ENCODE measurements at regions not wholly inside any gene's neighbourhood (a gene's known extent, or its start where the extent isn't known, plus 50 kb on each side); places are given as distances from the start of the nearest gene placed in this dataset.
"Not testable (repeated sequence)": the region's sequence is repeated elsewhere in the genome, so short reads cannot be mapped to it uniquely, and the experiment has no call there.

DNA sequence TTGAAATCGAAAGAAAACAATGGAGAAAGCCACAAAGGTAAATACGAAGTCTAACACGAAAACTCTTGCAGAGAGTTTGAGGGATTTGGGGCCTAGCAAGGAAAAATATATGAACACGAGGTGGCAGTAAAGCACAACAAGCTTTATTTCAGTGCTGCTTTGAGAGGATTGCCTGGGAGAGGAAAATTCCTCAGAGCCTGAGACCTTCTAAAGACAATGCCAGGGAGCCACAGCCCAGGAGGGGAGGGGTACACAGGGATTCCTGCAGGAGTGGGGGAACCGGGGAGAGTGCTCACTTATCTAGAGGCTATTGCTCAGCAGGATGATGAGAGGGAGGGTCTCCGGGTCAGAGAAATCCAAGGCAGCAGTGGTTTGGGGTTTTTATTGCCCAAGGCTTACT lies 134.9 kb upstream of the ADCY2 start:
- peak; percentile 25 for DNase-seq (ENCODE audit: unreplicated experiment)
- TF ChIP-seq, protein P1, sequence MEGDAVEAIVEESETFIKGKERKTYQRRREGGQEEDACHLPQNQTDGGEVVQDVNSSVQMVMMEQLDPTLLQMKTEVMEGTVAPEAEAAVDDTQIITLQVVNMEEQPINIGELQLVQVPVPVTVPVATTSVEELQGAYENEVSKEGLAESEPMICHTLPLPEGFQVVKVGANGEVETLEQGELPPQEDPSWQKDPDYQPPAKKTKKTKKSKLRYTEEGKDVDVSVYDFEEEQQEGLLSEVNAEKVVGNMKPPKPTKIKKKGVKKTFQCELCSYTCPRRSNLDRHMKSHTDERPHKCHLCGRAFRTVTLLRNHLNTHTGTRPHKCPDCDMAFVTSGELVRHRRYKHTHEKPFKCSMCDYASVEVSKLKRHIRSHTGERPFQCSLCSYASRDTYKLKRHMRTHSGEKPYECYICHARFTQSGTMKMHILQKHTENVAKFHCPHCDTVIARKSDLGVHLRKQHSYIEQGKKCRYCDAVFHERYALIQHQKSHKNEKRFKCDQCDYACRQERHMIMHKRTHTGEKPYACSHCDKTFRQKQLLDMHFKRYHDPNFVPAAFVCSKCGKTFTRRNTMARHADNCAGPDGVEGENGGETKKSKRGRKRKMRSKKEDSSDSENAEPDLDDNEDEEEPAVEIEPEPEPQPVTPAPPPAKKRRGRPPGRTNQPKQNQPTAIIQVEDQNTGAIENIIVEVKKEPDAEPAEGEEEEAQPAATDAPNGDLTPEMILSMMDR (IDR thresholded peaks at IDR 0.05; ENCODE audit: unreplicated experiment) = peak; percentile 45
- ChIA-PET CTCF (interaction anchor here (0.6 to 3.0 kb wide), 17 partner anchors 10 to 611 kb away, joined by 3 to 37 read pairs (median 4); no protein-coding TSS in a partner anchor), POLR2A (no interaction called here)
- H3K27ac Mint-ChIP-seq (ENCODE audit: low read depth, unreplicated experiment) = no peak overlapping the region
- no peaks in the 10 kb centered on the region for H3K36me3 Mint-ChIP-seq (ENCODE audit: insufficient read depth, unreplicated experiment)
- BruUV-seq (replicated peaks) = no TSS peak
- intact Hi-C loops (cut with micrococcal nuclease) = loop anchor here (1.0 to 5.0 kb wide), 6 partner anchors 131 to 555 kb away; no protein-coding TSS in a partner anchor
- peaks cover 2% of the 10 kb centered on the region for H3K27me3 Mint-ChIP-seq (ENCODE audit: insufficient read depth, unreplicated experiment)
- H3K4me1 Mint-ChIP-seq (ENCODE audit: insufficient read depth, unreplicated experiment) = no peaks in the 10 kb centered on the region
- peaks cover 12% of the 10 kb centered on the region for H3K9me3 Mint-ChIP-seq (ENCODE audit: unreplicated experiment)
- H3K4me3 Mint-ChIP-seq (ENCODE audit: unreplicated experiment) = no peak overlapping the region

DNA sequence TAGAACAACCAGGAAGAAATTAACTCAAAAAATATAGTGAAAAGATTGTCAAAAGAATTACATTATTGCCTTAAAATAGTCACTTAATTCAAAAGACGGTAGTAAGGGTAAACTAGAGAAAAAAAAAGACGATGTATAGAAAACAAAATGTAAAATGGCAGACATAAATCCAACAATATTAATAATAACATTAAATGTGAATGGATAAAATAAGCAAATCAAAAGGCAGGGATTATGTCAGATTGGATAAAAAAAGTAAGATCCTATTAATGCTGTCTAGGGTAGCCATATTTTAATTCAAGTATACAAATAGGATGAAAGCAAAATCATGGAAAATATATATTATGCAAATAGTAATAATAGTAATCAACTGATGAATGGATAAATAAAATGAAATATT lies 134.0 kb upstream of the ADCY2 start:
- H3K4me1 Mint-ChIP-seq (ENCODE audit: insufficient read depth, unreplicated experiment) = no peaks in the 10 kb centered on the region
- H3K27me3 Mint-ChIP-seq (ENCODE audit: insufficient read depth, unreplicated experiment) = no peaks in the 10 kb centered on the region
- ChIA-PET POLR2A (no interaction called here), CTCF (interaction anchor here (0.6 to 3.0 kb wide), 11 partner anchors 11 to 773 kb away, joined by 3 to 37 read pairs (median 5); no protein-coding TSS in a partner anchor)
- H3K4me3 Mint-ChIP-seq (ENCODE audit: unreplicated experiment) = no peak overlapping the region
- no peak for DNase-seq (ENCODE audit: unreplicated experiment)
- no TSS peak for BruUV-seq (replicated peaks)
- intact Hi-C loops (cut with micrococcal nuclease) = loop anchor here (1.0 to 5.0 kb wide), 6 partner anchors 130 to 554 kb away; no protein-coding TSS in a partner anchor
- H3K36me3 Mint-ChIP-seq (ENCODE audit: insufficient read depth, unreplicated experiment) = no peaks in the 10 kb centered on the region
- H3K9me3 Mint-ChIP-seq (ENCODE audit: unreplicated experiment) = peaks cover 20% of the 10 kb centered on the region
- H3K27ac Mint-ChIP-seq (ENCODE audit: low read depth, unreplicated experiment) = no peak overlapping the region
- TF ChIP-seq, protein P1 (IDR thresholded peaks at IDR 0.05; ENCODE audit: unreplicated experiment) = no peak

DNA sequence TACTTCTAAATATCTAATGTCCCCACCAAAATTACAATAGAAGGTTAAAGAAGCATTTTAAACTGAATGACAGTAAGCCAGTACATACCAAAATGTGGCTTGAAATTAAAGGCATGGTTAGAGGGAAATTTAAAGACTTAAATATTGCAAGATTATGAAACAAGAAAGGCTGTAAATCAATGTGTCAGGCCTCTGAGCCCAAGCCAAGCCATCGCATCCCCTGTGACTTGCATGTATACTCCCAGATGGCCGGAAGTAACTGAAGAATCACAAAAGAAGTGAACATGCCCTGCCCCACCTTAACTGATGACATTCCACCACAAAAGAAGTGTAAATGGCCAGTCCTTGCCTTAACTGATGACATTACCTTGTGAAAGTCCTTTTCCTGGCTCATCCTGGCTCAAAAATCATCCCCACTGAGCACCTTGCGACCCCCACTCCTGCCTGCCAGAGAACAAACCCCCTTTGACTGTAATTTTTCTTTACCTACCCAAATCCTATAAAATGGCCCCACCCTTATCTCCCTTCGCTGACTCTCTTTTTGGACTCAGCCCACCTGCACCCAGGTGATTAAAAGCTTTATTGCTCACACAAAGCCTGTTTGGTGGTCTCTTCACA lies 132.4 kb upstream of the ADCY2 start:
- intact Hi-C loops (cut with micrococcal nuclease) = loop anchor here (5.0 kb wide), 1 partner anchor 496 kb away; no protein-coding TSS in a partner anchor
- BruUV-seq (replicated peaks); H3K27ac Mint-ChIP-seq (ENCODE audit: low read depth, unreplicated experiment); CTCF ChIA-PET; POLR2A ChIA-PET; DNase-seq (ENCODE audit: unreplicated experiment); H3K27me3 Mint-ChIP-seq (ENCODE audit: insufficient read depth, unreplicated experiment); H3K4me3 Mint-ChIP-seq (ENCODE audit: unreplicated experiment); H3K4me1 Mint-ChIP-seq (ENCODE audit: insufficient read depth, unreplicated experiment); H3K36me3 Mint-ChIP-seq (ENCODE audit: insufficient read depth, unreplicated experiment): not testable (repeated sequence)
- peaks cover 20% of the 10 kb centered on the region for H3K9me3 Mint-ChIP-seq (ENCODE audit: unreplicated experiment)

DNA sequence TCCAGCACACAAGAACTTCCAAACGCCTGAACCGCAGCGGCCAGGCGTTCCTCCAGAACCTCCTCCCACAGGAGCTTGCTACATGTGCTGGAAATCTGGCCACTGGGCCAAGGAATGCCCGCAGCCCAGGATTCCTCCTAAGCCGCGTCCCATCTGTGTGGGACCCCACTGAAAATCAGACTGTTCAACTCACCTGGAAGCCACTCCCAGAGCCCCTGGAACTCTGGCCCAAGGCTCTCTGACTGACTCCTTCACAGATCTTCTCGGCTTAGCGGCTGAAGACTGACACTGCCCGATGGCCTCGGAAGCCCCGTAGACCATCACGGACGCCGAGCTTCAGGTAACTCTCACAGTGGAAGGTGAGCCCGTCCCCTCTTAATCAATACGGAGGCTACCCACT lies 130.2 kb upstream of the ADCY2 start:
- H3K36me3 Mint-ChIP-seq (ENCODE audit: insufficient read depth, unreplicated experiment); intact Hi-C loops (cut with micrococcal nuclease); CTCF ChIA-PET; H3K4me1 Mint-ChIP-seq (ENCODE audit: insufficient read depth, unreplicated experiment); BruUV-seq (replicated peaks); H3K27me3 Mint-ChIP-seq (ENCODE audit: insufficient read depth, unreplicated experiment); POLR2A ChIA-PET; H3K4me3 Mint-ChIP-seq (ENCODE audit: unreplicated experiment); DNase-seq (ENCODE audit: unreplicated experiment); H3K27ac Mint-ChIP-seq (ENCODE audit: low read depth, unreplicated experiment): not testable (repeated sequence)
- peaks cover 20% of the 10 kb centered on the region for H3K9me3 Mint-ChIP-seq (ENCODE audit: unreplicated experiment)

DNA sequence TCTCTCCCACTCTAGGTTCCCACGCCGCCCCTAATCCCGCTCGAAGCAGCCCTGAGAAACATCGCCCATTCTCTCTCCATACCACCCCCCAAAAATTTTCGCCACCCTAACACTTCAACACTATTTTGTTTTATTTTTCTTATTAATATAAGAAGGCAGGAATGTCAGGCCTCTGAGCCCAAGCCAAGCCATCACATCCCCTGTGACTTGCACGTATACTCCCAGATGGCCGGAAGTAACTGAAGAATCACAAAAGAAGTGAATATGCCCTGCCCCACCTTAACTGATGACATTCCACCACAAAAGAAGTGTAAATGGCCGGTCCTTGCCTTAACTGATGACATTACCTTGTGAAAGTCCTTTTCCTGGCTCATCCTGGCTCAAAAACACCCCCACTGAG lies 127.2 kb upstream of the ADCY2 start:
- H3K27ac Mint-ChIP-seq (ENCODE audit: low read depth, unreplicated experiment); CTCF ChIA-PET: not testable (repeated sequence)

More for the DNA sequence above, 127.2 kb upstream of the ADCY2 start:
- intact Hi-C loops (cut with micrococcal nuclease); POLR2A ChIA-PET; H3K36me3 Mint-ChIP-seq (ENCODE audit: insufficient read depth, unreplicated experiment); H3K4me1 Mint-ChIP-seq (ENCODE audit: insufficient read depth, unreplicated experiment); DNase-seq (ENCODE audit: unreplicated experiment); H3K4me3 Mint-ChIP-seq (ENCODE audit: unreplicated experiment); BruUV-seq (replicated peaks): not testable (repeated sequence)
- Mint-ChIP-seq H3K27me3 (ENCODE audit: insufficient read depth, unreplicated experiment) (peaks cover 17% of the 10 kb centered on the region), H3K9me3 (ENCODE audit: unreplicated experiment) (peaks cover 26% of the 10 kb centered on the region)

All from MCF 10A (cell line).